ENCODE measurements at regions not wholly inside any gene's neighbourhood (a gene's known extent, or its start where the extent isn't known, plus 50 kb on each side); places are given as distances from the start of the nearest gene placed in this dataset.

DNA sequence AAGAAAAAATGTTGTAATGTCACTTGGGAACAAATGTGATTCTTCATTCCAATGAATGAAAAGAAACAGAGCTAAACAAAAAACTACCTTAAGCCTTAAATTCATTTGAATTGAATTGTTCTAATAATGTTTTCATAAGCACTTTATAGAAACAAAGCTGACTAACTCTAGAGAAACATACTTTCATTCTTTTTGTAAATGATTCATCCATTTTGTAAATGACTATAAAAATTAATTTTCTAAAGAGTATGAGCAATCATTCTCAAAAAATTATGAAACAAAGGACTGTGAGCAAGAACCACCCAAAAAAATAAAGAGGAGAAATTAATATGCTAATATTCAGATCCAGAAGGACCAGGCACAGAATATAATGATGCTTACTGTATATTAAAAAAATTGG is 986.5 kb upstream of the CHORDC1 start:
- DNase-seq, result no peak

DNA sequence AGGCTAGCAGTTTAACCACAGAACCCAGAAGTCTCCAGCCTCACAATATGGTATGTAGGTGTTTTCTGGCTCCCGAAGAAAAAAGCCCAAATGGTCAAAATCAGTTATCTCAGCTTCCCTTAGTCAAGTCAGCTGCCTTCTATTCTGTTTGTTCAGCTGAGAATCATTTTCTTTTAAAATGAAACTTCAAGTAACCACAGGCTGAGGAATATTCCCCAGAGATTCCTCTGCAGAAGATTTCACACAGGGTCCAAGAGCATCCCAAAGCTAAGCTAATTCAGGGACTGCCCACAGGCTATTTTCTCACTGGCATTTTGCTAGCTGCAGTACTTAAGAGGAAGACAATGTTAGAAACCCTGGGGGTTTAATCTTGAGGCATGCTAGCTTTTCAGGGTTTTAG is 977.0 kb upstream of the CHORDC1 start:
- no peak for DNase-seq

DNA sequence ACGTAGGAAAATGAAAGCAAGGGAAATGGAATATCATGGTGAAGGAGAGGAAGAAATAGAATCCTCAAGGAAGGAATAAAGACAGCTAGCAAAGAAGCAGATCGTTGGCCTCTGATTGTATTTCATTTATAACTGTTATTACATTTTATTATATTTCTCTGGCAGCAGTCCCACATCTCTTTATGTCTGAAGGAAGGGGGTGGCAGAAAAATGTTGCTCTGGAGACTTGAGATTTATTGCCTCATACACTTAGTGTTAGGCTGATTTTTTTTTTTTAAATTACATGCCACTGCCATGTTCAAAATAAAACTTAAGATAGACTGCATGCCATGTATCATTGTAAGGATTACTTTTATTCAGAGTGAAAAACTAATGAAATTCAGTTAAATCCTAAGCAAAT is 971.7 kb upstream of the CHORDC1 start:
- DNase-seq, result no peak

DNA sequence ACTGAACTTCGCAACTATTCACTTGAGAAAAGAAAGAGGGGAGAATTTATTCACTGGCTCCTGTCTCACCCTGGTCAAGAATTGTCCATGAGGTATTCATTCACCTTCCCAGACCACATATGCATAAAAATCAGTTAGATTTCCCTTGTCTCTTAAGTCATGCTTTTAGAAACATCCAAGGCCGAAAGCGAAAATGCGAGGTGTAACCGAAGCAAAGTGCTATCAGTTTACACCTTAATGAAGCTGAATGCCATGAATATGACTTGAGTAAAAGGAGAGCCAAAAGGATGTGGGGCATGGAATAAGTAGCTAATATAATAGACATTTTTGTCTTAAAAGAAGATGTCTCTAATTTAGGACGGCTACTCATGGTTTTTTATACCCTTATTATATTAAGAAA is 965.6 kb upstream of the CHORDC1 start:
- DNase-seq, result no peak

DNA sequence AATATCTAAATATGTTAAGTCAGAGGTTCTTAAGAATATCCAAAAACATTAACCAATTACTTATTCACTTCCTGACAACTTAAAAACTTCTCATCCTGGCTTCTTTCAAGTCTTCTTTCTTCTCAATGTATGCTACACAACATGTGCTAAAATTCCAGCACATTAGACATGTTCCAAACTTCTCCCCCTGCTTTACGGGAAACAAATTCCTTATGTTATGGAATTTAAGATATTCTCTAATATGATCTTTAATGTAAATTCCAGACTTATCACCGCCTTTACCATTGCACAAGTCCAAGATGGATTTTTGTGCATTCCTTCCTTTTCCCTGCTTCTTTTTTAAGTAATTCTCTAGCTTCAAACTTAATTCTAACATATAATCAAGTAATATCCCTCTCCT is 964.5 kb upstream of the CHORDC1 start:
- no peak for DNase-seq

DNA sequence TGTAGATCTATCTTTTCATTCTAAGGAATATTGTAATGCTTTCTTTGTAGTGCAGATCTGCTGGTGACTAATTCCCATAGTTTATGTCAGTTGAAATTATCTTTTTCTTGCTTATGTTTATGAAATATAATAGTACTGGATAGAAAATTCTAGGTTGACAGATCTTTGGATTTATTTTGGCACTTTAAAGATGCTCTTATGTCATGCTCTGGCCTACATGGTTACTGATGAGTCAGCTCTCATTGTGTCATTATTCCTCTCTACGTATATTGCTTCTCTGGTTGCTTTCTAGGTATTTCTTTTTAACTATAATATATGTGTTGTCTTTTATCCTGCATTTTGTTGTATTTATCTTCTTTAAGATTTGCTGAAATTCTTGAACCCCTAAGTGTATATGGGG is 955.5 kb upstream of the CHORDC1 start:
- DNase-seq, result no peak

DNA sequence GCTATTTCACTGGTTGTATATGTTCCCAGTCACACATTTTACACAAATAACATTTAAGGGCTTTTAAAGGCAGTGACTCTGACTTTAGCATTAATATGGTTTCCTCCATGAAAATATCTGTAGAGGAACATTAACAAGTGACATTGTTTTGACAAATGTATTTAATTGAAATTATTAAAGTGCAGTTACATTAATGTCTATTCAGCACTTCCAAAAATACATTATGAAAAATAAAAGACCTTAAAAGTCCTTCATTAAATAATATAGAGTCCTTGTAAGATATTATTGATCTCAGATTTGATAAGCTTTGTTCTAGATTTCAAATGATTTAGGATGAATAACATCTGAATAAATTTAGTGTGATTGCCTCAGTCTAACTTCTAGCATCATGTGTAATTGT is 951.9 kb upstream of the CHORDC1 start:
- DNase-seq, result no peak

DNA sequence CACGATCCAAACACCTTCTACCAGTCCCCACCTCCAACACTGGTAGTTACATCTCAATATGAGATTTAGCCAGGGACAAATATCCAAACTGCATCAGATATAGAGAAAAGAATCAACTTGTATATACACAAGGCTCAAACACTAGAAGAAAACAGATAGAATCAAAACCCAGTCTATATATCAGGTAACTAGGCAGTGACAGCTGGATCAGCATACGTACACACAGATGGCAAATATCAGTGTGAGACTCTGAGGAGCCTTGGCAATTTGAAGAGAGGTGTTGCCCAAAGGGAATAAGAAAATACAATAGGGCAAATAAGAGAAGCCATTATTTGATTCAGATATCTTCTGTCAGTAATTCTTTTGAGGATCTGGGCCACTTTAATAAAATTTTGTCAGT is 951.3 kb upstream of the CHORDC1 start:
- DNase-seq, result no peak

DNA sequence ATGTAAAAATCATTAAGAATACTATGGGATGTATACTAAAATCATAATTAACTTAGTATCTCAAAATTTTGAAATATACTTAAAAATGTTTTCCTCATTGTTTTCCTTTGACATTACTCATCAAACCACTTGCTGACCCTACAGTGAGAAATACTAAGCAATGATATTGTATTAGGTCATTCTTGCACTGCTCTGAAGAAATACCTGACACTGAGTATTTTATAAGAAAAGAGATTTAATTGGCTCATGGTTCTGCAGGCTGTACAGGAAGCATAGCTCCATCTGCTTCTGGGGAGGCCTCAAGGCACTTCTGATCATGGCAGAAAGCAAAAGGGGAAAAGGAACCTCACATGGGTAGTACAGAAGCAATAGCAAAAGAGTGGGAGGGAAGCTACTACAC is 950.9 kb upstream of the CHORDC1 start:
- no peak for DNase-seq

DNA sequence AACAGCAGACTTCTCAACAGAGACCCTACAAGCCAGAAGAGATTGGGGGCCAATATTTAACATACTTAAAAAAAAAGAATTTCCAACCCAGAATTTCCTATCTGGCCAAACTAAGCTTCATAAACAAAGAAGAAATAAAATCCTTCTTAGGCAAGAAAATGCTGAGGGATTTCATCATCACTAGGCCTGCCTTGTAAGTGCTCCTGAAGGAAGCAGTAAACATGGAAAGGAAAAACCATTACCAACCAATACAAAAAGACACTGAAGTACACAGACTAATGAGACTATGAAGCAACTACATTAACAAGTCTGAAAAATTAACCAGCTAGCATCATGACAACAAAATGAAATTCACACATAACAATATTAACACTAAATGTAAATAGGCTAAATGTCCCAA is 947.9 kb upstream of the CHORDC1 start:
- no peak for DNase-seq

DNA sequence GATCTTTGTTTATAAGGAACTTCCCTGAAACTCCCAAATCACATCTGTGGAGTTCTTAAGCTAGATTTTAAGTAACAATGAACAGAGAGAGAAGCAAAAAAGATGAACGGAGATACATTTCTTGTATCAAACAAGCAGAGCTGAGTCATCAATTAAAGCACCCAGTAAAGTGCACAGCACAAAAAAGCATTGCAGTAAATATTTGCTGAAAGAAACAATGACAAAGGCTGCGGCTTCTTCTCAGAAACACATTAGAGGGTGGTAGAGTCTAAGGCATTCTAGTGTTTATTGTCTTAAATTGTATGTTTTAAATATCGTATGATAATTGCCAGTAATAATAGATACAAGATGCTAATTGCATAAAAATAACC is 941.6 kb upstream of the CHORDC1 start:
- DNase-seq, result peak; percentile 34

DNA sequence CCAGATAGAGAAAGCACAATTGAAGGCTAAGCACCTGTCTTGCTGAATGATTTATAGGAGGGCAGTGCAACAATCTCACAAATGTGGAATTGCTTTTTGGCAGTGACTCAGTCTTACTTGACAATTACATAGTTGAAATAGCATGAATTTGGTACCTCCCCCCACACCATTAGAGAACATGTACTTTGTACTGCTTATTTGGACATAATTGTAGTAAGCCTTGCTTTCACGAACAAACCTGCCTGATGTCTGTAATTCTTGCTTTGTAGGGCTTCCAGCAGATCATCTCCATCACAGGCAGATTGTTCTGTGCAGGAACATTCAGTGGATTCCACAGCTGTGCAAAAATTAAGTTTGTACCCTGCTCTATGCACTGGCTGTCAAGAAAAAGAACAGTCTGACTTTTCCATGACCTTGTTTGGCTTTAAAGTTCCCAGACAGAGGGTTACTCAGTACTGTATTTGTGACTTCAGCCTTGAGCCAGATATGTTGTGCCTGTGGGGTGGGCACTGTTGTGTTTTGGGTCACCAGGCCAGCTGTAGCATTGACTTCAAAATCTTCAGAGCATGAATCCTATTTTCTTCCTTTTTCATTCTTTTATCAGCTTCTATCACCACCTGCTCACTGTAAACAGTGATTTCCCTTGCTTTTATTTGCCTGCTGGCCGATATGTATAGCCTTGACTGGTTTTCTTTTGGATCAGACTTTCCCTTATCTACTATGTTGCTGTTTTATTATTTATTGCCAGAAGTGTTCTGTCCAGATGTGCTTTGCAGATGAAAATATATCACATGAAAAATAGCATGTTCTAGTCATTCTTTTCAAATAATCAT is 941.0 kb upstream of the CHORDC1 start:
- DNase-seq, result peak; percentile 51

DNA sequence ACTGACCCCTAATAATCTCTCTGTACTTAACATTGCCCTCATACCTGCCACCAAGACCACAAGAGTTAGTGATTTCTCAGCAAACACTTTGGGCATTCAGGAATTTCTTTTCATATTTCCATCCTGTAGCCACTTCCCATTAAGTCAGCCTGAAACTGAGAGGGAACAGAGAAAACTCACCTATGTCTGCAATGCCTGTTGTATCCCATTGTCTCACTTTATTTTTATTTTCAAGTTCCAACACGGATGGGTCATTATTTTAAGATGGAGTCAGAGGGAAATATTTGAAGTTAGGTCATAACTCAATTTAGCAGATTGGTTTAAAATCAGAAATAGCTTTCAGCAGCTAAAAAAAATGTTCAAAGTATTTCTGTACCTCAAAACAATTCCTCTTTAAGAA is 937.8 kb upstream of the CHORDC1 start:
- no peak for DNase-seq

DNA sequence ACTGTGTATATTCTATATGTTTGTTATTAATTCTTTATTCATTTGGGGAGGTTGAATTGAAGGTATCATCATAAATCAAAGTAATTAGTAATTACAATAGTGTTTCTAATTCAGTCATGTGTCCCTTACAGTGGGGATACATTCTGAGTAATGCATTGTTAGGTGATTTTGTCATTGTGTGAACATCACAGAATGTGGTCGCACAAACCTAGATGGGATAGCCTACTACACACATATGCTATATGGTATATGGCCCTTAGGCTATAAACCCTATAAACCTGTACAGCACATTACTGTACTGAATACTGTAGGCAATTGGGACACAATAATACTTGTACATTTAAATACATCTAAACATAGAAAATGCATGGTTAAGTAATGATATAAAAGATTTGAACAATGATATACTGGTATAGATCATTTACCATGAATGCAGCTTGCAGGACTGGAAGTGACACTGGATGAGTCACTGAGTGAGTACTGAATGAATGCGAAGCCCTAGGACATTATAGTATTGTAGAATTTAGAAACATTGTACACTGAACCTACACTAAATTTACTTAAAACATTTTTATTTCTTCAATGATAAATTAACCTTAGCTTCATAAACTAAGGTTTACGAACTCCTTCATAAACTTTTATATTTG is 936.2 kb upstream of the CHORDC1 start:
- no peak for DNase-seq

DNA sequence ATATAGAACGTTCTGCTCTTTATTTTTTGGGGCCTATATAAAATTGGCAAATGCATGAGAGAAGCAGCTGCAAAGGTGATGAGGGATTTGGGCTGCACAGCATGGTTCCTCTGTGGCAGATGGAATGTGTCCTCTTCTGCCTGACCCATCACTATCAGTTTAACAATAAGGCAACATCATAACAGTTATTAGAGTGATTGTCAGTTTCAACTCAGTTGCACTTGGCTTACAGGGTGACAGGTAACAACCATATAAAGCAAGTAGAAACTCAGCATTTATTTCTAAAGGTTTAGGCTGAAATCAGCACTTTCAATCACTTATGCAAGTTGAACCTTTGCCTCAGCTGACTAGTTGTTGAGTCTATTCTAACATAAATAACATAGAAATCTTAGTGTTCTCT is 935.4 kb upstream of the CHORDC1 start:
- peak; percentile 3 for DNase-seq

DNA sequence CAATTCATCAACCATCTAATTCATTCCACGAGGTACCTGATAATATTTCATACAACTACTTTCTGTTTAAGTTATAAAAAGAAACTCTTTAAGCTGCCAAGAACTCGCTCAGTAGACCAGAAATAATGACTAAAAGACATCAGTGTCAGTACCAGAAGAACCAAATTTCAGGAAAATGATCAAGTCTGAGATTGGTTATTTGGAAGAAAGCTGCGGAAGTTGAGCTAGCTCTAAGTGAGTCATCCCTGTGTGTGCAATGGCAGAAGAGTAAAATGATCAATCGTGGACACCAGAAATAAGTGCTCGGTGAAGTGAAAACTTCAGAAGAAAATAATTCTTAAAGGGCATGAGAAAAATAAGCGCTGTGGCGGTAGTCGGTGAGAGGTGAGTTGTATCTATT is 933.2 kb upstream of the CHORDC1 start:
- no peak for DNase-seq

DNA sequence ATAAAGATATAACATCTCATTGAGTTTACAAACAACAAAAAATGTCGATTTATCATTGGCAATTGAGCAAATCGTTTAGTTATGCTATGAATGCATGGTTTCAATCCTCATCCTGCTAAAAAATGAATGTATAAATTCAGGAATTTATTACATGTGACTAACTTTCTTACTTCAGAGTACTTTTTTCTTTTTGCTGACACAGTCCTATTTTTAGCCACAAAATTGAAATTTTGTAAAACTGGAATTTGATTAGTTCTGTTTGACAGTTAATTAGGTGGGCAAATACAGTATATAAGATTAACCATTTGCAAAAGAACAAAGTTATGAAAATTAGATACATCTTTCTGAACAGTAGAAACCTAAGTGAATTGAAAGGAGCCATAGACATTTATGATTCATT is 925.0 kb upstream of the CHORDC1 start:
- DNase-seq, result no peak

DNA sequence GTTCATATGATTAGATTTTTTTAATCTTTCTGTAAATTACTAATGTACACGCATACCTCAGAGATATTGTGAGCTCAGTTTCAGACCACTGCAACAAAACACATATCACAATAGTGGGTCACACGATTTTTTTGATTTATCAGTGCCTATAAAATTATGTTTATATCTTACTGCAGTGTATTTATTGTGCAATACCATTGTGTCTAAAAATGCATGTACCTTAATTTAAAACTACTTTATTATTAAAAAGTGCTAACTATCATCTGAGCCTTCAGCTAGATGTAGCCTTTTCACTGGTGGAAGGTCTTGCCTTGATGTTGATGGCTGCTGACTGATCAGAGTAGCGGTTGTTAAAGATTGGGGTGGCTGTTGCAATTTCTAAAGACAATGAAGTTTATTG is 918.8 kb upstream of the CHORDC1 start:
- no peak for DNase-seq

DNA sequence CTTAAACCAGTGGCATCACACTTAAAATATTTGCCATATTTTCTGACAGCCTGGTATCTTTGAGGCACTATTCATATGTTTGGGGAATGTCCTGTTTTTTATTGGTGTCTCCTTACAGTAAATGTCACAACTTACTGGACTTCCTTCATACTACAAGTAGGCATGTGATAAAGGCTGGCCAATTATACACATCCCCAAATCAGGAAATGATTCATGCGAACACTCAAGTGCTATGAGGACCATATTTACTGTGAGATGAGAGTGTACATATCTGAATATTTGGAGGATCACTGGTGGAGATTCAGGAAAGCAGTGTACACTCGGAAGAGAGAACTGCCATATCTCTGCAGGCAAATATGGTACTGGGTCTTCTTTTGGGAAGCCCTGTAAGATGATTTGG is 913.8 kb upstream of the CHORDC1 start:
- no peak for DNase-seq

DNA sequence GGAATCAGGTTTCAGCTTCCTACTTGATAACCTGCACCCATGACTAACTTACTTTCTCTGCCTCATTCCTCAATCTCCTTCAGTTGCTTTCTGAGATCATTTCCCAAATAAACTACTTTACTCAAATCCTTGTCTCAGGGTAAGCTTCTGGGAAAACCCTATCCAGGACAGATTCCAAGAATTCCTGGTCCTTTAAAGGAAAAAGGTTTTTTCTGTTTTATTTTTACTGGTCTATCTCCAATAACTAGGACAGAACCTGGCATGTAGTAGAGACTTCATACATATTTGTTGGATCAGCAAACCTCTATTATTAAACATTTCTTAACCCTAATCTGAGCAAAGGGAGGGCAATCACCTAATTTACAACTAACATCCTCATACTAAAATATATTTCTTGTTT is 910.5 kb upstream of the CHORDC1 start:
- DNase-seq, result no peak

DNA sequence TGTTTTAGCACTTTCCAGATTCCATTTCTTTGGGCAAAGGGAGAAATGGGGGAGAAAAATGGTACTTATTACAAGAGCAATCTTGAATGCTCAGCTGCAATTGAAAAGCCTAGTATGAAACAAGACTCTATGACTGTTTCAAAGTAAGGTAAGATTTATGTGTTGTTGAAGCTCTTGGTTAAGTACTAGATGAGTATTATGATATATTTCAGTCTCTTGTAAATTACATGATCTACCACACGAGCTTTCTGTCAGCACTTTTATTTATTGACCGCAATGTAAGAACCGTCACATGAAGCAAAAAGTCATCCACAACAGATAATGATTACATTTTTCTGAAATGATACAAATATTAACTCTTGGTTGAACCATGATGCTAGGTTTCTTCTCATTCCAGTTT is 906.7 kb upstream of the CHORDC1 start:
- DNase-seq, result no peak

DNA sequence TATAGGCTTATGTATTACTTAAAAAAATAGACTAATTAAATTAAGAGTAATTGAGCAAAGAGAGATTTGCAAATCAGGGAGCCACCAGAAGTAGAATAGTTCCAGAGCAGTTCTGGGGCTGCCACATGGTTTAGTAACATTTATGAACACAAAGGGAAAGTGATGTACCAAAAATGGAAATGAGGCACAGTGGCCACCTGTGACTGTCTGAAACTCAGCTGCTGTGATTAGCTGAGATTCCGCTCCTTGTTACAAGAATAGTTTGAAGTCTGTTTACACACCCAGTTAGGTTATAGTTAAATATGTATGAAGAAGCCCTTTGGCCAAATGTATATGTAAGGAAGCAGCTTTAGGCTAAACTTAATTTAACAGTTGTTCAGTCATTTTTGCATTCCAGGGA is 901.5 kb upstream of the CHORDC1 start:
- no peak for DNase-seq

DNA sequence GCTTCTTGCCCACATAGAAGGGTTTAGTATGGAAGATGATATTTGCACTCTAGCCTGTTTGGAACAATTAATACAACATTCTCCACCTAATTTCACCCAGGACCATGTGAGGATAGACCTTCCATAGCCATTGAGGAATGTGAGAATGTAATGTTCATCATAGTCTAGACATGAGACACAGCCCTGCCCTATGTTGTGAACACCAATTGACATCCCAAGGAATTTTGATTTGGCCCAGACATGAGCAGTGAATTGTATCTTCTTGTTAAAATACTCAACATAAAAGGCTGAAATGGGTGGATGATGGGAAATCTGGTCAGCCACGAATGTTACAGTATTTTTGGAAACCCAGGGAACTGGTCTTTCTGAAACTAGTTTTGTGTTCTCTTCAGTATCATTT is 892.3 kb upstream of the CHORDC1 start:
- DNase-seq, result no peak

DNA sequence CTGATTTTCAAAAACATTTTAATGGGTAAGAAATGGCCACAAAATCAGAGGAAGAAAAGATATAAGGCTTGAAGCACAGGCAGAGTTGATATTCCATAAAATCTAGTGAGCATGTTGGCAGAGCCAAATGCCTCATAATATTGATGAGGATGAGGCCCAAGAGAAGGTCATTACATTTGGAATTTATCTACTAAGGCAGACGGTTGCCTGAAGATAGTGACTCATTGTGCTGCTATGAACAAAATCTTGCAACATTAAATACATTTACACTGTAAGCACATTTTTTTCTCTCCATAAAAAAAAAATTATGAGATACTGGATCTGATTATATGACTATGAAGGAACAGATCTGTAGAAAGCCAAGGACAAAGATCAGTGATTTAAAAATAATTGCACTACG is 881.4 kb upstream of the CHORDC1 start:
- DNase-seq, result no peak

DNA sequence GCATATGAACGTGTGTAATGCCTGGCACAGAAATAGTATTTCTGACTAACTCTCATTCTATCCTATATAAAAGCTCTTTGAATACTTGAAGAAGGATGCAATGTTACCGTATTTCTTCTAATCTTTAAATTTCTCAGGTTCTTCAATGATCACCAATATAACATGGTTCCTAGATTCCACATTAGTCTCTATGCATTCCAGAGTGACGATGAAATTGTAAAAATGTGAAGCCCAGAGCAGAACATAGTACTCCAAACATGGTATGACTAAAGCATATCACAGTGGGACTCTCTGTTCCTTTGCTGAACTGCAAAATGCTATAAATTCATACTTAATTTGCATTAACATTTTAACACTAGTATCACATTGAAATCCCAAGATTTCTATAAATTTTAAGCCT is 877.6 kb upstream of the CHORDC1 start:
- DNase-seq, result no peak

Data from NCI-H146 (cell line).